ENCODE measurements at regions not wholly inside any gene's neighbourhood (a gene's known extent, or its start where the extent isn't known, plus 50 kb on each side); places are given as distances from the start of the nearest gene placed in this dataset.

DNA sequence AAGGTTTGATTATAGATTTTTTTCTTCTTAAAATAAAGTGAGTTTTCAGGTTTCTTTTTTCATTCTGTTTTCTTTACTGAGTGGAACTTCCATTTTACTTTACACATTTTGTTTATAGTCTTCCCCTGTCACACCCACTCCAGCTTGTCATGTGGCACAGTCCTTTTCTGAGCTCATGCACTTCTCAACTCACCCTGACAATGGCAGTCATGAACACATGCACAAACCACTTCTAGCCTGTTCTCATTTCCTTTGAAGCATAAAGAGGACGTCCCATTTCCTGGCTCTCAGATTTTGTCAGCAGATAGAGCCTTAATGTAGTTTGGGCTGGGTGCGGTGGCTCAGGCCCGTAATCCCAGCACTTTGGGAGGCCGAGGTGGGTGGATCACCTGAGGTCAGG lies 168.0 kb downstream of the AHSP start:
- TF ChIP-seq, protein P1, sequence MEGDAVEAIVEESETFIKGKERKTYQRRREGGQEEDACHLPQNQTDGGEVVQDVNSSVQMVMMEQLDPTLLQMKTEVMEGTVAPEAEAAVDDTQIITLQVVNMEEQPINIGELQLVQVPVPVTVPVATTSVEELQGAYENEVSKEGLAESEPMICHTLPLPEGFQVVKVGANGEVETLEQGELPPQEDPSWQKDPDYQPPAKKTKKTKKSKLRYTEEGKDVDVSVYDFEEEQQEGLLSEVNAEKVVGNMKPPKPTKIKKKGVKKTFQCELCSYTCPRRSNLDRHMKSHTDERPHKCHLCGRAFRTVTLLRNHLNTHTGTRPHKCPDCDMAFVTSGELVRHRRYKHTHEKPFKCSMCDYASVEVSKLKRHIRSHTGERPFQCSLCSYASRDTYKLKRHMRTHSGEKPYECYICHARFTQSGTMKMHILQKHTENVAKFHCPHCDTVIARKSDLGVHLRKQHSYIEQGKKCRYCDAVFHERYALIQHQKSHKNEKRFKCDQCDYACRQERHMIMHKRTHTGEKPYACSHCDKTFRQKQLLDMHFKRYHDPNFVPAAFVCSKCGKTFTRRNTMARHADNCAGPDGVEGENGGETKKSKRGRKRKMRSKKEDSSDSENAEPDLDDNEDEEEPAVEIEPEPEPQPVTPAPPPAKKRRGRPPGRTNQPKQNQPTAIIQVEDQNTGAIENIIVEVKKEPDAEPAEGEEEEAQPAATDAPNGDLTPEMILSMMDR (IDR thresholded peaks at IDR 0.05; ENCODE audit: low read length) = no peak
- TF ChIP-seq EZH2phosphoT487 (IDR thresholded peaks at IDR 0.05; ENCODE audit: low read length) = no peak
- TF ChIP-seq EZH2 (optimal IDR thresholded peaks at IDR 0.05; ENCODE audit: low read depth, low read length) = no peak
